ENCODE measurements at regions not wholly inside any gene's neighbourhood (a gene's known extent, or its start where the extent isn't known, plus 50 kb on each side); places are given as distances from the start of the nearest gene placed in this dataset.

DNA sequence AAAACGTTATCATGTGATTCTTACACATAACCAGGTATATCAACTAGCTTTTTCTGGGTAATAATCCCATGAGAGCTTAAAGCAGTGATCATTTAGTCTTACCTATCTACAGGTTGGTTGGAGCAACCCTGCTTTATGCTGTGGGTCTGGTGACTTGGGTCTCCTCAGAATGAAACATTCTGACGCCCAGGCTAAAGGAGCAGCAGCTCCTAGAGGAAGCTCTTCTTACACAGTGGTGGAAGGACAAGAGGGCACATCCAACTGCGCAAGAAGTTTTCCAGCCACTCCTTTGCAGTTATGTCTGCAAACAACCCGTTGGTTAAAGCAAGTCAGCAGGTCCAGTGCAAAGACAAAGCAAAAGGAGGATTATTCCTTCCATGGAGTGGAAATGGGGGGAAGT is 377.5 kb downstream of the EDEM1 start:
- DNase-seq (ENCODE audit: low spot score), result no peak
- TF ChIP-seq, protein P1, sequence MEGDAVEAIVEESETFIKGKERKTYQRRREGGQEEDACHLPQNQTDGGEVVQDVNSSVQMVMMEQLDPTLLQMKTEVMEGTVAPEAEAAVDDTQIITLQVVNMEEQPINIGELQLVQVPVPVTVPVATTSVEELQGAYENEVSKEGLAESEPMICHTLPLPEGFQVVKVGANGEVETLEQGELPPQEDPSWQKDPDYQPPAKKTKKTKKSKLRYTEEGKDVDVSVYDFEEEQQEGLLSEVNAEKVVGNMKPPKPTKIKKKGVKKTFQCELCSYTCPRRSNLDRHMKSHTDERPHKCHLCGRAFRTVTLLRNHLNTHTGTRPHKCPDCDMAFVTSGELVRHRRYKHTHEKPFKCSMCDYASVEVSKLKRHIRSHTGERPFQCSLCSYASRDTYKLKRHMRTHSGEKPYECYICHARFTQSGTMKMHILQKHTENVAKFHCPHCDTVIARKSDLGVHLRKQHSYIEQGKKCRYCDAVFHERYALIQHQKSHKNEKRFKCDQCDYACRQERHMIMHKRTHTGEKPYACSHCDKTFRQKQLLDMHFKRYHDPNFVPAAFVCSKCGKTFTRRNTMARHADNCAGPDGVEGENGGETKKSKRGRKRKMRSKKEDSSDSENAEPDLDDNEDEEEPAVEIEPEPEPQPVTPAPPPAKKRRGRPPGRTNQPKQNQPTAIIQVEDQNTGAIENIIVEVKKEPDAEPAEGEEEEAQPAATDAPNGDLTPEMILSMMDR (IDR thresholded peaks at IDR 0.05), result no peak
- no peak overlapping the region for H3K4me3 ChIP-seq
- no peak overlapping the region for H3K27ac ChIP-seq

GRCh38 chr3:5567113-5567512 is 379.6 kb downstream of the EDEM1 start:
- Histone ChIP-seq H3K4me3 (no peak overlapping the region), H3K27ac (no peak overlapping the region)
- DNase-seq (ENCODE audit: low spot score), result no peak
- TF ChIP-seq, protein P1 (IDR thresholded peaks at IDR 0.05), result no peak

- TF ChIP-seq, protein P1 (IDR thresholded peaks at IDR 0.05), result no peak
- no peak overlapping the region for H3K27ac ChIP-seq
- no peak for DNase-seq (ENCODE audit: low spot score)
- H3K4me3 ChIP-seq, result no peak overlapping the region
Observed at GRCh38 chr3:5568451-5568850, 380.9 kb downstream of the EDEM1 start.

DNA sequence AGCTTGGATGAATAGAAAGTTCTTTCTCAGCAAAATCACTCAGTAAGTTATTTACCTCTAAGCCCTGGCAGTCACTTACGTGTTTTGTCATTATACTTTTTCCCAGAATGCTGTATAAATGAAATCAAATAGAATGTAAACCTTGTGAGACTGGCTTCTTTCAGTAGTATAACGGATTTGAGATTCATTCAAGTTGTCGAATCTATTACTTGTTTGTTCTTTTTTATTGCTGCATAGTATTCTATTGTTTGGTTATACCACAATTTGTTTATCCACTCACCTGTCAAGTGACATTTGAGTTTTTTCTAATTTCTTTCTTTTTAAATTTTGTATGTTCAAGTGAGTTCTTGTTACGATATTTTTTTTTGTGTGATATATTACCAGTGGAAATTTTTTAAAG is 381.6 kb downstream of the EDEM1 start:
- Histone ChIP-seq H3K4me3 (no peak overlapping the region), H3K27ac (no peak overlapping the region)
- no peak for DNase-seq (ENCODE audit: low spot score)
- TF ChIP-seq, protein P1 (IDR thresholded peaks at IDR 0.05), result no peak

DNA sequence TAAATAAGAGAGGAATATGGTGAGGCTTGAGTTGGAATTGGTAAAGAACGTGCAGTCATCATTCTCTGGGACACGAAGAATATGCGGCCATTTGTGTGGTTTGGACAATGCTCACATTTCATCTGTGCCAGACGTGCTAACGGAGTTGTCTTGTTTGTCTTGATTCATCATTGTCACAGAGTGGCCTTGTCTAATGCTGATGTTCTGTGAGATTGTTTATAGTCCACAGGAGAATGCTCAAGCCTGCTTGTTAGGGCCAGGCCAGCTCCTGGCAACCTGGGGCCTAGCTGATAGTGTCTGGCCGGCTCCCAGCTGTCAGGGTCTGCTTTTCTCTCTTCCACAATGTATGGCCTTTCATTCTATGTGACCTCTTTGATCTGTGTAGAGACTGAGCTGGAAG is 384.7 kb downstream of the EDEM1 start:
- no peak for DNase-seq (ENCODE audit: low spot score)

DNA sequence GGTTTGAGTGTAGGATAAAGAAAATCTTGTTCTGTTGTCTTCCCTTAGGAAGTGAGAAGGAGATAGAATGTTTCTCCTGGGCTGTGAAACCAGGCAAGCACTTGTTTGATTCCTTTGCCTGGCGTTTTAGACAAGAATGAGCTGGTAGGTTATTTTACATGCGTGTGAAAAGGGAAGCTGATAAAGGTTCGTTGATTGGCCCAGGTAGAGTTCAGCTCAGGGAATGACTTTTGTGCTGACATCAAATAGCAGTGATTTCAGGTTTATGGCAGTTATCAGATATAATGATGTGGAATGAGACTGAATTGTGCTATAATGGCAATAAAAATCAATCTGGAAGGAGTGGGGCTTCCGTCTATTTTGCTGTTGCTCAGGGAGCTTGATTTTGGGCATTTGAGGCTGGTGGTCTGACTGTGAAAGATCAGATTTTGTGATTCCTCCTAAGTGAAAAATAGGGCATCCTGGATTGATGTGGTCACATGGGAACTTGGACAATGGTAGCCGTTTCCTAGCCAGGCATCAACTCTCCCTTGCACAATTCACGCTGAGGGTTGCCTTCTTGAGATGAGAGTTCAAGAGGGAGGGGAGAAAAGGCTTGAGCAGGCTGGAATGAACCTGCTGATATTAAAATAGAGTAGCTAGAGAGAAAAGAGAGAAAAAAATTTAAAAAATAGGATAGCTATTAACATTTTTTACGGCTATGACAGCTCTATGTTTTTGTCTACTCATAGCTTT is 388.9 kb downstream of the EDEM1 start:
- H3K4me3 ChIP-seq, result no peak overlapping the region
- H3K27ac ChIP-seq, result no peak overlapping the region
- DNase-seq (ENCODE audit: low spot score), result no peak
- TF ChIP-seq, protein P1 (IDR thresholded peaks at IDR 0.05), result no peak

More for the DNA sequence above, 384.7 kb downstream of the EDEM1 start:
- H3K4me3 ChIP-seq, result no peak overlapping the region
- TF ChIP-seq, protein P1 (IDR thresholded peaks at IDR 0.05), result no peak
- no peak overlapping the region for H3K27ac ChIP-seq

DNA sequence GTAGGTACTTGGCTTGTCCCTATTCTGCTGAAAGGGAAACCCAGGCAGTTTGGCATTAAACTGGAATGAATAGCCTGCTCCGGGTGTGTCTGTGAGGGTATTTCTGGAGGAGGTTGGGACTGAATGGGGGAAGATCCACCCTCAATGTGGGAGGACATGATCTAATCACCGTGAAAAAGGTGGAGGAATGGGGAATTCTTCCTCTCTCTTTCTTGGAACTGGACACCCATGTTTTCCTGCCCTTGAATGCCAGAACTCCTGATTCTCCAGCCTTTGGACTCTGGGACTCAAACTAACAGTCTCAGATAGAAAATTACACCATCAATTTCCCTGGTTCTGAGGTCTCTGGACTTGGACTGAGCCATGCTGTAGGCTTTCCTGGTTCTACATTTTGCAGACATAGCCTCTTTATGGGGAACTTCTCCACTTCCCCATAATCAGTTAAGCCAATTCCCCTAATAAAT is 391.7 kb downstream of the EDEM1 start:
- DNase-seq (ENCODE audit: low spot score), result no peak
- TF ChIP-seq, protein P1 (IDR thresholded peaks at IDR 0.05), result no peak
- no peak overlapping the region for H3K27ac ChIP-seq
- no peak overlapping the region for H3K4me3 ChIP-seq

Measured in coronary artery (tissue), 2 donors.